GM19468 (cell line): ENCODE measurements at regions not wholly inside any gene's neighbourhood (a gene's known extent, or its start where the extent isn't known, plus 50 kb on each side); places are given as distances from the start of the nearest gene placed in this dataset.
"Not testable (repeated sequence)": the region's sequence is repeated elsewhere in the genome, so short reads cannot be mapped to it uniquely, and the experiment has no call there.

Source experiments
- ATAC-seq: cut with Tn5 transposase; IDR thresholded peaks from one replicate; pipeline ENCODE4 v1.9.1; 2021; ENCODE audit warnings: mild to moderate bottlenecking, moderate library complexity, moderate number of reproducible peaks; ENCODE audit not compliant: unreplicated experiment; ENCODE audit errors: extremely low read depth

DNA sequence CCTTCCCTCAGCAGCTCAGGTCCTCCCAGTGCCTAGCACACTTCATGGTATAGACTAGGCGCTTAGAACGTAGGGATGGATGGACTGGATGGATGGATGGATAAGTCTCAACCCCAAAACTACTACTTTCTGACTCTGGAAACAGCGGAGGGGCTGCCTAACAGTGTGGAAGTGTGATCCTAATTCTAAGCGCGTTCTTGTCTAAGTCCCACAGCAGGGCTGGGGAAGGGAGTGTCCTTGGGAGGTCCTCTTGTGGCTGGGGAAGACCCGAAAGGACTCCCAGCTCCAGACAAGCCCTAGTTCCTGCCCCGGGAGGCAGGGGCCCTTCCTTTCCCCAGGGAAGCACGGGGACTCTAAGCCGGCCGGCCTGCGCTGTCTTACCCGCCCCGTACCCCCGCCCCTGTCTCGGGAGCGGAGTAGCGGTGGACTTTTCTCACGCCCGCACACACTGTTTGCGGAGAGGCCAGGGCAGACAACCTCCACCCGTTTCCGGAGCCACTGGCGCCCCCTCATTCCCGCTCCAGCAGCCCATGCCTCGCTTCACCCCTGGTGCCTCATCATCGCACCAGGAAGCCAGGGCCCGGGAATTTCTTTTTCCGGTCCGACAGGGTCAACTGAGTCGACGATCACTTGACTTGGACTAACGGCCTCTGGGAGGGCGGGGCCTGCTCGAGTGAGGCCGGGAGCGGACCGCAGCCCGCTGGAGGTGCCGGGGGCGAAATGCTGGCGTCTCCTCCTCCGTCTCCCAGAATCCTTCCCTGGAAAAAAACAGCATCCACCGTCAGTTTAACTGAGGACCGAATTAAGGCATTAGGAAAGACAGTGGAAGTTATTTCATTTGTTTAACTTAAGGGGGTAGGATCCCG lies 133.3 kb downstream of the TBC1D2B start:
- peak; percentile 68 for ATAC-seq

DNA sequence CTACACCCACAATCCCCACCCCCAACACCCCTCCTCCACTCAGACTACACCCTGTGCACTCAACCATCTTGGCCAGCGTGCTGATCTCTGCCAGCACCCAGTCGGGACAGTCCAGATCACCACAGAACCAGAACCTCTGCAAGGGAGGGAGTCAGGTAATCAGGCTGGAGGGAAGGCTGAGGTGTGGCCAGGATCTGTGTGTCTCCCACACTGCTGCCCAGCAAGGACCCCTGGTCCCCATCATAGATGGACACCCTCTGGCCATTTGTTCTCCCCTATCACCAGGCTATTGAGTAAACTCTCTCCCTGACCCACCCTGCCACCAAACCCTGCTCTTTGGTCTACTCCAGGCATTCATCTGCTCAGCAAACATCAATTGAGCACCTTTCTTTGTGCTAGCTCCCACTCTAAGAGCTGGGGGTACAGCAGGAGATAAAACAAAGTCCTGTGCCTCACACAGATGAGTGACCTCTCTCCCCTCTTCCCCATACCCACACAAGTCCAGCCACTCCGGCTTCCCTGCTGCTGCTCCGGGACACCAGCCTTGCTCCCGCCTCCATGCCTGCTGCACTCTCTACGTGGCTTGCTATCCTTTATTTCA lies 134.8 kb downstream of the TBC1D2B start:
- no peak for ATAC-seq

DNA sequence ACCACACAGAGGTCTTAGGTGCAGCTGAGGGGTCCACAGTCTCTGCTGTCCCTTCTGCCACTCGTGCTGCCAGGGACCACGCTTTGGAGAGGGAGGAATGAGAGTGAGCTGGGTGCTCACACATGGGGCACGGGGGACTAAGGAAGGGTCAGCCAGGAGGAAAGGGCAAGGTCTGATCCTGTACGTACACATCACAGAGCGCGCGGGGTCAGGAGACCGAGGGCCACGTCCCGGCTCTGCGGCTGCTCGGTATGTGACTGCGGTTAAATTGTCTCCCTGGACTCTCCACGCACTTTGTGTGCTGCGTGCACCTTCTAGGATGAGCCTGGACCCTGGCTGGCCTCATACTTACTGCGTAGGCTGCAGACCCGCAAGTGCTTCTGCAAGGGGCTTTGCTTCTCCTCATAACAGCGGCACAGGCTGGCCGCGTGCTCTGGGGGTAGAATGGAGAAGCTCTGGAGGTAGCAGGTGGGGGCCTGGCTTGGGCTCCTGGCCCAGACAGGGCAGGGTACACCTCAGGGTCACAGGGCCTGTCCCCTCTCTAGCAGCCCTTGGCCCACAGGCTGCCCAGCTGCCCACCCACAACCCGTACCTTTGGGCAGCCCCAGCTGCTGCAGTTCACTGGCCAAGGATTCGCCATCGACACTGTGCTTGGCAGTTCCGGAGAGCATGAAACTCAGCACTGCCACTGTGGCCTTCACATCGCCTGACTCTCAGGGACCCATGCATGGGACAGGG lies 136.3 kb downstream of the TBC1D2B start:
- not testable (repeated sequence) for ATAC-seq

DNA sequence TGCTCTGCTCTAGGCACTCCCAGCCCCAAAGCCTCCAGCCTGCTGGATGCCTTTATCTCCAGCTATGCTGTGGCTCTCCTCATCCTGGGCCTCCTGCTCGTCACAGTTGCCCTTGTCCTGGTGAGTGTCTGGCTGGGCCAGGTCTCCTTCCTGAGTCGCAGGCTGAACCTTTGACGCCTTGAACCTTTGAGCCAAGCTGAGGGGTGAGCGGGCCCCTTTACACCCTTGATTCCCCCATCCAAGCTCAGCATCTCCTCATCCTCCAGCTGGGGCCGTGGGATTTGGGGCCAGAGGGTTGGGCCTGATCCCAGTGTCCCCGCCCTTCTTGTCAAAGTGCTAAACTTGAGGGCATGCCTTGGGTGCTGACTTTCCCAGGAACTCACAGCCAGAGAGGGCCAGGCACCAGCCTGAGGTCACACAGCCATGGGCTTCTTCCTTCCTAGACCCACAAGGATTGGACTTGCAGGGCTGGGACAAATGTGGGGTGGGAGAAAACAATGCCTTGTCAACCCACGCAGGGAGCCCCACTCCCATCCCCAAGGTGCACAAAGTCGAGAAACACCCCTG lies 137.0 kb downstream of the TBC1D2B start:
- ATAC-seq, result no peak

DNA sequence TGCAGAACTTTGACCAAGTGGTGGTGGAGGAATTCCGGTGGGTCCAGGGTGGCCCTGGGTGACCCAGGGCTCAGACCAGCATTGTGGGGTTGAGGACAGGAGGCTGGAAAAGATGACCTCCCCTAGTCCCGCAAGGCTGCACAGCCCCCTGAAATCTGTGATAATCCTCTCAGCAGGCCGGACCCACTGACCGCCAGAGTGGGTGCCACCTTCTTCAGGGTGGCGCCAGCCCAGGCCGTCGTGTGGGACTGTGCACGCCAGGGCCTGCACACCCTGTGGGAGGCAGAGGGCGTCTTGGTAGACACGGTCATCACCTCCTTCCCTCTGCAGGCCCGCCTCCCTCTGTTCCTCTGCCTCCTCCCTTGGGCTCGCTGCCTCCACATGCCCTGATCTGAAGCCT lies 137.7 kb downstream of the TBC1D2B start:
- ATAC-seq, result no peak

DNA sequence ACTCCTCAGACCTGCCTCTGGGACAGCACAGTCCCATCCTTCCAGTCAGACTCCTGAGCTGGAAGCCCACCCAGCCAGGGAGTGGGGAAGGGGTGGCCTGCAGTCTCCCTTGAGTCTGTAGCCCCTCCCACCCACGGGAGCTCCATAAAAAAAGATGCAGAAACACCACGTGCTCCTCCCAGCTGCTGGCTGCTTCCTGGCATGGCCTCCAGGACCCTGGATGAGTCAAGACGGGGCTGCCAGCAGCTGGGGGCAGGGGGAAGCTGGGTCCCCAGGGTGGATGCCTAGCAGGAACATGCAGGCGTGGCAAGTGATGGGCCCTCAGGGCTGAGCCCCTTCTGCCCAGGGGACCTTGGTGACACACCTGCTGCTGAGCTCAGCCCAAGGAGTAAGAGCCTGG lies 138.5 kb downstream of the TBC1D2B start:
- ATAC-seq, result not testable (repeated sequence)

DNA sequence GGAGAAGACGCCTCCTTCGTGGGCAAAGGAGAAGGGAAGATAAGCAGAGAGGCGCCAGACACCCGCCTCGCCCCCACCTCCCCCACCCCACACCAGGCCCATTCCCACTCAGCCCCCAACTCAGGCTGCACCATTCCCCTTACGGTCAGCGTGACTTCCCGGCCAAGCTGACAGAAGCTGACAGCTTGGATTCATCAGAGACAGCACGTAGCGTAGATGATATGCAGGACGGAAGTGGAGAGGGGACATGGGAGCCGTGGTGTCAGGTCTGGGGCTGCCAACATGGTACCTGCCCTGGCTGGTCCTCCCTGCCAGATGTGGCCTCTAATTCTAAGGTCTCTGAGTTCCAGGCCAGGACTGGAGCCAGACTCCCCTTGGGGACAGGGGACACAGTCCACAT lies 139.0 kb downstream of the TBC1D2B start:
- not testable (repeated sequence) for ATAC-seq

DNA sequence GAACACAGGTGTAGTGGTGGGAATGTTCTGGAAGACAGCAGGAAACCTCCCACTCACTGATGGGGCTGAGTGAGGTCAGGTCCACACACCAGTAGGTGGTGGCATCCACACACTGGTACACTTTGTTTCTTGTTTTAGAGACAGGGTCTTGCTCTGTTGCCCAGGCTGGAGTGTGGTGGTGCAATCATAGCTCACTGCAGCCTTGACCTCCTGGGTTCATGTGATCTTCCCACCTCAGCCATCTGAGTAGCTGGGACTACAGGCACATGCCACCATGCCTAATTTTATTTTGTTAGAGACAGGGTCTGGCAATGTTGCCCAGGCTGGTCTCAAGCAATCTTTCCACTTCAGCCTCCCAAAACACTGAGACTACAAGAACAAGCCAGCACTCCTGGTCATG lies 140.9 kb downstream of the TBC1D2B start:
- not testable (repeated sequence) for ATAC-seq

DNA sequence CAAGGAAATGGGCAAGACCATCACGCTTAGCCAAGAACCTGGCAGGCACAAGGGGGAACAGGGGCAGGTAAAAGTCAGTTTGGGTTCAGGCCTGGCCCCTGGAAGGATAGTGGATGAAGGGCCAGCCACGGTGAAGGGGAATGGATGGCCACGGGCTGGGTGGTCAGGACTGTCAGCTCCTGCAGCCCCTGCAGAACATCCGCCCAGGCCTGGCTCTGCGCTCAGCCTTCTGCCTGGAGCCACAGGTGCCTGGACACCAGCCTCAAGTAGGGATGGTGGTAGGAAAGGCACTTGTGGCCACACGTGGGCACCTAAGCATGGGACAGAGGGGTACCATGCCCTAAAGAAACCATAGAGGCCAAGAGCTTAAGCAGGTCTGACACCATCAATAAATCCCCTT lies 143.0 kb downstream of the TBC1D2B start:
- ATAC-seq, result not testable (repeated sequence)

DNA sequence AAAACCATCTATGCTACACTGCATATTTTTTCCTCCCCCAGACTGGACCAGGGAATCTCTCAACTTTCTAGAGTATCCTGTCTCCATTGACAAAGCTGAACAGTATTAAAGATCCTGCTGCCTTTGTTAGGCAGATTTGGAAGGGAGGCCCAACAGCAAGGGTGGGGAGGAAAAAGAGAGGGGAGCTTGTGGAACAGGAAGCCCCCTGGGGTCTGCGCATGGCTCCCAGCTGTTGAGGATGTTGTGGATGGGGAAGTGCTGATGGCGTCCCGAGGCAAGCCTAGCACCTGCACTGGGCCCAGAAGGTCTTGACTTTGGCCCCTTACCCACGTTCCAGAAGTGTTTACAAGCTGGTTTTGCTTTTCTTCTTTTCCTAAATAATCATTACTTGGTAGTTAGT lies 146.6 kb downstream of the TBC1D2B start:
- not testable (repeated sequence) for ATAC-seq

DNA sequence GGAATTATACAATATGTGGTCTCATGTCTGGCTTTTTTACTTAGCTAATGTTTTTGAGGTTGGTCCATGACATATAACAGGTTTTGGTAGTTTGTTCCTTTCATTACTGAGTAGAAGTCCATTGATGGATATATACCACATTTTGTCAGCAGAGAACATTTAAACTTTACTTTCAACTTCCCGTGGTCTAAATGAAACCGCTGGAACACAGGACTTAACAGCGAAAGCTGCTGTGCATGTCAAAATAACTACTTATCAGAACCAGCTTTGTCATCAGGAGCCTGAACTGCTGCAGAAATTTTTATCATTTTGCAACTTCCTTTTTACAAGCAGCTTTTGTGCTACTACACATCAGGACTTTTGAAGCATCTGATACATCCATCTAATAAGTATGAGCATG lies 147.0 kb downstream of the TBC1D2B start:
- not testable (repeated sequence) for ATAC-seq

DNA sequence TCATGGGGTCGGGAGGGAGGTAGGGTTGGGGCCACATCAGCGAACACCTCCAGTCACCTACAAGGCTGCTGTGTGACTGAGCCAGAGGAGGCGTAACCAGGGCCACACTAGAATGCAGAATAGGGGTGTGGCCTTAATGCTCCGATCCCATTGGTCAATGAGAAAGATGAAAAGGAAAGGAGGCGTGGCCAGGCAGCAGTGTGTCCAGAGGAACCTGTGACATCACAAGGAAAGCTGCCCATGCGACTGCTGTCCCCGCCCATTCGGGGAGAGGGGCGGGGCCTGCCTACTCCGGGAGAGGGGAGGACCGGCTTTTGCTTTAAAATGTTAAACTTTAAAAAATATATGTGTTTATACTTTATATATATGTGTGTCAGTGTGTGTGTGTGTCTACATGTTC lies 150.7 kb downstream of the TBC1D2B start:
- not testable (repeated sequence) for ATAC-seq

DNA sequence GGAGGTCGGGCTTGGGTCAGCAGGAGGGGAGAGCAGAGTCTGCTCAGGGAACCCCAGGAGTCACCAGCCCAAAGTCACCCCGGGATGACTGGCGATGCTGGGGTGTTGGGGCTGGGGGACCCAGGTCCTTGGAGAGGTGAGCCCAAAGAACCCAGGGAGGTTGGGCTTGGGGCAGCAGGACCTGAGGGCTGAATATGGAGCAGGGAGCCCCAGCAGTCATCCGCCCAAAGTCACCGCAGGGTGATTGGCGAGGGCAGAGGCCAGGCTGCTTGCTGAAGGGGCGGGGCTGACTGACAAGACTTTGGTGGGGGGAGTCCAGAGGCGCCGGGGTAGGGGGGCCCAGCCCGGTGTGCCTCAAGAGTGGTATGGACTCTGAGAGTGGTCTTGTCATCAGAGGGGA lies 151.2 kb downstream of the TBC1D2B start:
- ATAC-seq, result not testable (repeated sequence)

DNA sequence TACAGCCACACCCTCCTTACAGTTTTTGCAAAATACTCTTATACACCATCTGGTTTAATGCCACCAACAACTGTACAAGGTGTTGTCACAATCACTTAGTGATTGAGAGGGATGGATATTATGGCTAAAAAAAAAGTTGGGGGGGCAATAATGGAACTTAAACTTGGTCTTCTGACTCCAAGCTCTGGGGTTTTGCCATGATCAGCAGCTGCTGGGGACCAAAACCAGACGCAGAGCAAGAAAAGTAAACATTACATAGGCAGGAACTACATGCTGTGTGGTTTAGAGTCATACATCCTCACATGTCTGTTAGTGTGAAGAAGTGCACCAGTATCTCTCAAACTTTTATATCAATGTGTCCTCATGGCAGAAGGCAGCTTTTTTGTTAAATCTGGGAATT lies 152.4 kb downstream of the TBC1D2B start:
- not testable (repeated sequence) for ATAC-seq

DNA sequence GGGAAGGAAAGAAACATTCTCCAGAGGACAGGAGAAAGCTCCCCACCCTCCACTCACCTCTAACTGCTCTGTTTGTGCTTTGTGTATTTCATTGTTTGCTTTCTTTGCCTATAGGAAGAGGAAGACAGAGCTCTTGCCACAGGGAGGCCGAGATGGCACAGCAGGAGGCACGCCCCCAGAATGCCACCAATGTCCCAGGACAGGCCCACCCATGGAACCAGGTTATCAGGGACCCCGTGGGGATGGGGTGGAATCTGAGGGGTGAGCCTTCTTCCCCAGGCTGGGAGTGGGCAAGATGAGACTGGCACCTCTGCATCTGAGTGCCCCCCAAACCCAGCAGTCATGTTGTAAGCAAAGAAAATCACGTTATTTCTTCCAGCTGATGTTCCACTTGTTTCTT lies 155.8 kb downstream of the TBC1D2B start:
- ATAC-seq, result no peak

DNA sequence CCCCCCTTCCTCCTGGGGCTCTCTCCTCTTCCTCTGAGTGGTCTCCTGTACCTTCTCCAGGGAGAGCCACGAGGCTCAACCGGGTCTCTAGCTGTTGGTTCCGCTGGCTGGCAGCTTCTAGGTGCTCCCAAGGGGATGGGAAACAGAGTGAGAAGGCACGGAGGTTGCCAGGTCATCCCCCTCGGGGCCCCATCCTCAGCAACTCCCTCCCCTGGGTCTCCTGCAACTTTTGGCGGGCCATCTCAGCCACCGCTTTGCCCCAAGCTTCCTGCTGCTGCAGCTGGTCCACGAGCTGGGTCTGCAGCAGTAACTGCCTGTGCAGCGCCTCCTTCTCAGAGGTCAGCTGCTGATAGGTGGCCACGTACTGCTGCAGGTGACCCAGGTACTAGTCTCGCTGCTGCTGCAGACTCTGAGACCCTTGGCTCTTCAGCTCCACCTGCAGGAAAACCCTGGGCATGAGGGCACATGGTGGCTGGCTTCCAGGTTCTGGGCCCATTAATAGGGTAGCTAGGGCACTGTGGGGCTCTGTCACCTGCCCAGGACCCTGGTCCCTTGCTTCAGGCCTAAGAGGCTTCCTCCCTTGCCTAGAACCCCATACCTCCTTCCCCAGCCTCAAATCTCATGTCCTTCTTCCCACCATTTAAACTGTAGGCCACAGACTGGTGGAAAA lies 160.4 kb downstream of the TBC1D2B start:
- not testable (repeated sequence) for ATAC-seq

DNA sequence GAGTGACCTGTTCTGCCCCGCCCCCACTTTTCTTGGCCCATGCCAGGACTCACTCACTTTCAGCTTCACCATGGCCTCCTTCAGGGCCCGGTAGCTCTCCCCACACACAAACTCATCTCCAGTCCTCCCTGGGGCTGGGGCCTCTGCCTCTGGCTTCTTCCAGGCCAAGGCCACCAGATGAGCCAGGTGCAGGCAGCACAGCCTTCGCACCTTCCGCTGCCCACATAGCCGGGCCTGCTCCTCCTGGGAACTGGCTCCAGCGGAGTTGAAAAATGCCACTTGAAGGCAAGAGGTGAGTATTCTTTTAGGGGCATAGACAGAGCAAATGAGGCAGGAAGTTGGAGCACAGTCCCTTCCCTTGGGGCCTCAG lies 161.6 kb downstream of the TBC1D2B start:
- ATAC-seq, result not testable (repeated sequence)

DNA sequence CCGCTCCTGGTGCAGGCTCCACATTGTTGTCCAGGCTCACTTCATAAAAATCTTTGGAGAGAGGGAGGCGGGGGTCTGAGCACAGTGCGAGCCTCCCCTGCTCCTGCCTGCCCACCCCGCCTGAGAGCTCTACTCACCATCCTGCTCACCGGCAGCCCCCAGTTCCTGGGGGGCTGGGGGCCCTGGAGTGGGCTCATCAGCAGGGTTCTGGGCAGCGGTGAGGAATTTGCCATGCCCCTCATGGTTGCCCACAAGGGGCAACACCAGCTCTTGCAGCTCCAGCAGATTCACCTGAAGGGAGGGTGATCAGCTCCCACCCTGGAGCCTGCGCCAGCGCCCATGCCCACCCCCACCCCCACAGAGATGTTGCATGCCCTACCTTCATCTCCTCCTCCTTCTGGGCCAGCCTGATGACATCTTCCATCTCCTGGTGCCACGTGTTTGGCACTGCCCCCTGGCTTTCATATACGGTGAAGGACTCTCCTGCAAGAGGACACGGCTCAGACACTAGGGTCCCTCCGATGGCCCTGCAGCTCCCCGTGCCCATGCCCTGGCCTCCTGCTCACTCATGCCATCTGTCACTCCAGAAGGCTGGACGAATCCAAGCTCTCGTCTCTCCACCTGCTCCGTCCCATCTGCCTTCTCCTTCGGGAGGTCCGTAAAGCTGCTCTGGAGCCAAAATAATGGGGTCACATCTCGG lies 162.1 kb downstream of the TBC1D2B start:
- ATAC-seq, result no peak

DNA sequence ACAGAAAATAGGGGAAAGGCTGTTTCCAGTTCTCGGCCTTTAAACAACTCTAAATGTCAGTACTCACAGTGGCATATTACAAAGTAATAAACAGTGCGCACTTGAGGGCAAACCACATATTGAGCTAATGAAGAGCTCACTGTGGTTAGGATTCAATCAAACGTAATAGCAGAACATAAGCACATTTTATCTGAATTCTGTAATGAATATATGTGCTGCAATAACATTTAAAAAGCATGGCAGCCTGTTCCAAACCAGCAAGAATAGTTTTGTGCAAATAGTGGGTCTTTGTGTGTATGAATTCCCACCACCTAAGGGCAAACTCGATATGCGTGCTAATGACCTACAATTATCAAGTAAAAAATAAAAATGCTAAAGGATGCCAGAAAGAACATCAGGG lies 163.0 kb downstream of the TBC1D2B start:
- ATAC-seq, result not testable (repeated sequence)
